Mucosa of gallbladder (tissue), 1 donor: ENCODE measurements at regions not wholly inside any gene's neighbourhood (a gene's known extent, or its start where the extent isn't known, plus 50 kb on each side); places are given as distances from the start of the nearest gene placed in this dataset.
"Not testable (repeated sequence)": the region's sequence is repeated elsewhere in the genome, so short reads cannot be mapped to it uniquely, and the experiment has no call there.

ENCODE experiments used
- DNase-seq: peaks from one replicate; pipeline ENCODE4 v3.0.0-alpha.2; 2020; ENCODE audit warnings: low spot score
- donor health status: DM: no; HTN: no; CAD: no.

- DNase-seq = no peak
These were observed 183.8 kb upstream of the PDE4D start for GRCh38 chr5:60077292-60077691.

- DNase-seq = no peak
These were observed 183.2 kb upstream of the PDE4D start for GRCh38 chr5:60076746-60077145.

DNA sequence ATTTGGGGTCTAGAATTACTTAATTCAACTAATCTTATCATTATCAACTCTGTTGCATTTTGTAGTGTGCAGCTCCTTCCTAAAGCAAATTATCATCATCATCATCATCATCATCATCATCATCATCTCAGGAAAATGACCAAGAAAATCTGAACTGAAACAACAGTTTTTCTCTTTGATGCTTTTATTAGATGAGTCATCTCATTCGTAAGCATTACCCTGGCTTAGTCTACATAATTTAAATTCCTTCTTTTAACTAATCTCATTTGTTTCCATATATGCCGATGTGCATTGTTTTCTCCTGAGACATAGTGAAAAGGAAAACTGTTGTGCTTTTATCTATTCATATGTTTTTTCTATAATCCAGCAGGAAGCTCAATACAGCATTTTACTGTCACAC, 173.0 kb upstream of the PDE4D start:
- no peak for DNase-seq

DNA sequence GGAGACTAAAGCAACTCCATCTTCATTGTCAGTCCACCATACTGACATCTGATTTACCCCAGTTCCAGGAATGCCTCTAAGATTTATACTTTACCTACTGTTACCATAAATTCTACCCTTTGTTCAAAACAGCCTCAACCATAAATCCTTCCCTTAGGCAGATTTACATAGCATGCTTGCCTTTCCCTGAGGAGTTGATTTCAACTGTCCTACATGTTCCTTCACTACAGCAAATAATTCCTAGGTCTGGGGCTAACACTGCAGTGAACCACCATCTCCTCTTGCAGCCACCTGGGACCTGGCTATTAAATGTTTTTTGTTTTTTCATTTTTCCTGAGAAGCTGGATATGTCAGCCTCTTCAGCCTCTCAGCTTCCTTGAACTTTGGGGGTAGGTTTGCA, 166.9 kb upstream of the PDE4D start:
- DNase-seq = no peak

GRCh38 chr5:60056191-60056590, 162.7 kb upstream of the PDE4D start:
- no peak for DNase-seq

GRCh38 chr5:60055168-60055567, 161.6 kb upstream of the PDE4D start:
- DNase-seq = no peak

DNA sequence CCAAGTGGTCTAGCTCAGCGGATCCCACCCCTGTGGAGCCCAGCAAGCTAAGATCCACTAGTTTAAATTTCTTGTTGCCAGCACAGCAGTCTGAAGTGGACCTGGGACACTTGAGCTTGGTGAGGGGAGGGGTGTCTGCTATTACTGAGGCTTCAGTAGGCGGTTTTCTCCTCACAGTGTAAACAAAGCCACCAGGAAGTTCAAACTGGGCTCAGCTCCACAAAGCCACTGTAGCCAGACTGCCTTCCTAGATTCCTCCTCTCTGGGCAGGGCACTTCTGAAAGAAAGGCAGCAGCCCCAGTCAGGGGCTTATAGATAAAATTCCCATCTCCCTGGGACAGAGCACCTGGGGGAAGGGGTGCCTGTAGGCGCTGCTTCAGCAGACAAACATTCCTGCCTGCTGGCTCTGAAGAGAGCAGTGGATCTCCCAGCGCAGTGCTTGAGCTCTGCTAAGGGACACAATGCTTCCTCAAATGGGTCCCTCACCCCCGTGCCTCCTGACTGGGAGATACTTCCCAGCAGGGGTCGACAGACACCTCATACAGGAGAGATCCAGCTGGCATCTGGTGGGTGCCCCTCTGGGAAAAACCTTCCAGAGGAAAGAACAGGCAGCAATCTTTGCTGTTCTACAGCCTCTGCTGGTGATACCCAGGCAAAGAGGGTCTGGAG, 148.6 kb upstream of the PDE4D start:
- peak; percentile 10 for DNase-seq

DNA sequence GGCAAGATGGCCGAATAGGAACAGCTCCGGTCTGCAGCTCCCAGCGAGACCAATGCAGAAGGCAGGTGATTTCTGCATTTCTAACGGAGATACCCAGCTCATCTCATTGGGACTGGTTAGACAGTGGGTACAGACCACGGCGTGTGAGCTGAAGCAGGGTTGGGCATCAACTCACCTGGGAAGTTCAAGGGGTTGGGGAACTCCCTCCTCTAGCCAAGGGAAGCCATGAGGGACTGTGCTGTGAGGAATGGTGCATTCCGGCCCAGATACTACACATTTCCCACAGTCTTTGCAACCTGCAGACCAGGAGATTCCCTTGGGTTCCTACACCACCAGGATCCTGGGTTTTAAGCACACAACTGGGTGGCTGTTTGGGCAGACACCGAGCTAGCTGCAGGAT, 148.0 kb upstream of the PDE4D start:
- not testable (repeated sequence) for DNase-seq

- no peak for DNase-seq
These were observed 142.8 kb upstream of the PDE4D start for GRCh38 chr5:60036192-60036938.

DNA sequence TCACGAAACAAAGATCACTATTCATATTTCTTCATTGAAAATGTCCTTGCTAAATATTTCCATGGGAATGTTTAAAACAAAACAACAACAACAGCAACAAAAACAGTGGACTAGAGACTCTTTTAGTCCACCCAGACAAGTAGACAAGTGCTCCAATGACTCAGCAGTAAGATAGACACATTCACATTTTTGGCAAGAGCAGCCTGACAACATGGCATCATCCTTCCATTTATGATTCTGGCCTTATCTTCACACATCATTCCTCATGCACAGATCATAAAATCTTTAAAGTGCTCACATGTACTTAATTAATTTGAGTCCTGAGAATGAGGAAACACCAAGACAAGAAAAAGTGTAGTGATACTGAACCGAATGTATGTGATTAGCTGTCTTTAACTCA, 132.6 kb upstream of the PDE4D start:
- DNase-seq = no peak

- no peak for DNase-seq
These were observed 130.6 kb upstream of the PDE4D start for GRCh38 chr5:60024104-60024503.

DNA sequence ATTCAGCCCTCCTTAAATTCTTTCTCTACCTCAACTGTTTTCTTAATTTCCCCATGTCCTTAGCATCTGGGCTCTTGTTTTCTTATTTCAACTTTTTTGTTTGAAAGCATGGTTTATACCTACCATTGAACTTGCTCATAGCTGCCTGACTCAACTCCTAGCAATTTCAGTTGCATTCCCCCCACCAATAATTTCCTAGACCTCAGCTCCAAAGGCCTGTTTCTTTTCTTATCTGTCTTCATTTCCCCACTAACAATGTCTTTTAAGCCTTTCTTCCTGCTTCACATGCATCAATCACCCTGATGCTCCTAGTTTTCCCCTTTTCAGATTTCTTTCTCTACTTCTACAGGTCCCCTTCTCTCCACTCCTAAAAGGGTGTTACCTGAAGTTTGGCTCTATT, 129.7 kb upstream of the PDE4D start:
- no peak for DNase-seq

- DNase-seq = no peak
These were observed 126.9 kb upstream of the PDE4D start for GRCh38 chr5:60020457-60020856.

- not testable (repeated sequence) for DNase-seq
These were observed 125.4 kb upstream of the PDE4D start for GRCh38 chr5:60018960-60019359.

DNA sequence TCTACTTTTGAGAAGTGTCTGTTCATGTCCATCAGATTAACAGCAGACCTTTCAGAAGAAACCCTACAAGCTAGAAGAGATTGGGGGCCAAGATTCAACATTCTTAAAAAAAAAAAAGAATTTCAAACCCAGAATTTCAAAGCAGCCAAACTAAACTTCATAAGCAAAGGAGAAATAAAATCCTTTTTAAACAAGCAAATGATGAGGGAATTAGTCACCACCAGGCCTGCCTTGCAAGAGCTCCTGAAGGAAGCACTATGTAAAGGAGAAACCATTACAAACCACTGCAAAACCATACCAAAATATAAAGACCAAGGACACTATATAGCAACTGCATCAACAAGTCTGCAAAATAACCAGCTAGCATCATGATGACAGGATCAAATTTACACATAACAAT, 124.6 kb upstream of the PDE4D start:
- DNase-seq = no peak

DNA sequence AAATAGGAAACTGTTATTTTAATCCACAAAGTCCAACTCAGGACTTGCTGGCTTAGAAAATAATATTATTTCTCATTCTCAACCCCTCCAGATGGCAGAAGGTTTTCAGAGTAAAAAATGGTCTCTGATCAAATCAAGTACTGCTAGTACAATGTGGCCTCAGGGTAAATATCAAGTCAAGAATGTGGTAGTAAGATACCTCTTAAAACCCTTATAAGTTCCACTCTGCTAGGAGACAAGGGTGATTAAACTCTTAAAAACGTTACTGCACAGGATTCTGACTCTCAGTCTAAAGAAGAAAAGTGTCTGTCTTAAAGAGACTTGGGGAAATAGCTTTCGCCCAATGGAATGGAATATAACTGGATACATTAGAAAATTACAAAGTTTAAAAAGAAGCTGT, 120.8 kb upstream of the PDE4D start:
- no peak for DNase-seq

GRCh38 chr5:60010853-60011252, 117.3 kb upstream of the PDE4D start:
- DNase-seq = no peak

- no peak for DNase-seq
These were observed 116.8 kb upstream of the PDE4D start for GRCh38 chr5:60010328-60010727.

- no peak for DNase-seq
These were observed 114.2 kb upstream of the PDE4D start for GRCh38 chr5:60007729-60008128.

DNA sequence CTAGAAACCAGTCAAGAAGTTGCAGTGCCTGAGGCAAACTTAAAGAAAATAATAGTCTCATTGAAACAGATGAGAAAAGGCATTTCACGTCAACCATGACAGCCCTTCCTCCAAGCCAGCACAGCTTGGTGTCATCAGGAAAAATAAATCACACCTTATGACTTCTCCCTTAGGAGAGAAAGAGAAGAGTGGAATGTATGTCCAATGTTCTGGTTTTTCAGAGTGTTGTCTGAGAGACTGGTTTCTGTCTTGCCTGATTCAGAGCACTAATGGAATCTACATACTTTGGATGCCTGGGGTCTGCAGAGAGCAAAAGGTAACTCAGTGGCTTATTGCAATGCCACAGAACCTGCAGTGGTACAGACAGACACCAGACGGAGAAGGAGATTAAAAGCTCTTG, 105.5 kb upstream of the PDE4D start:
- DNase-seq = no peak

DNA sequence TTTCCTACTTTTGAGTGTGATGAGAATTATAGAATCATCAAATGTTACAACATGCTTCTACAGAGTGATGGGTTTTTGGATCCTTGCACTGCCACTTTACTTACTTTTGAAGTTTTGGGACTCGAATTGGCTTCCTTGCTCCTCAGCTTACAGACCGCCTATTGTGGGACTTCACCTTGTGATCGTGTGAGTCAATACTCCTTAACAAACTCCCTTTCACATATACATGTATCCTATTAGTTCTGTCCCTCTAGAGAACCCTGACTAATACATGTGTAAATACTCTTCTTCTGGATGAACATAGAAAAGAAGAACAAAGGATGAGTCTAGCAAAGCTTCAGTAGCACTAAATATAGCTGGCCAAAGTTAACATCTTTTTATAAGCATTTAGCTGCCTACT, 98.7 kb upstream of the PDE4D start:
- DNase-seq = no peak

GRCh38 chr5:59988396-59988795, 94.9 kb upstream of the PDE4D start:
- DNase-seq = no peak

- DNase-seq = no peak
These were observed 82.8 kb upstream of the PDE4D start for GRCh38 chr5:59976342-59976741.

- no peak for DNase-seq
These were observed 78.5 kb upstream of the PDE4D start for GRCh38 chr5:59972043-59972442.
